ENCODE measurements at regions not wholly inside any gene's neighbourhood (a gene's known extent, or its start where the extent isn't known, plus 50 kb on each side); places are given as distances from the start of the nearest gene placed in this dataset.

DNA sequence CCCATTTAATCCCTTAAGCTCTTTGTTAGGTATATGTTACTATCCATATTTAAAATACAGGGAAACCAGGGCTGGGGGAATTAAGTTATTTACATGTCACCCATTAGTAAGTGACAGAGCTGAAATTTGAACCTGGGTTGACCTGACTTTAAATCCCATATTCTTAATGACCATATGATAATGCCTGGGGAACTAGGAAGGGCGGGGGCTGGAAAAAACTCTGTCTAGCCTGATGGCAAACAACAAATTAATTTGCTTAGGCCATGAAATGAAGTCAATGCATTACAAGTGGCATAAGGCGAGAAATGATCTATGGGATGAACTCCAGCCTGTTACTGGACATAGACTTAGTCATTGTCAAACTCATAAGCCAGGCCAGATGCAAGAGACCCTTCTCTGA lies 325.7 kb upstream of the WWC1 start:
- no peak overlapping the region for H3K4me2 ChIP-seq (ENCODE audit: insufficient read depth, low read length)
- TF ChIP-seq, protein P1, sequence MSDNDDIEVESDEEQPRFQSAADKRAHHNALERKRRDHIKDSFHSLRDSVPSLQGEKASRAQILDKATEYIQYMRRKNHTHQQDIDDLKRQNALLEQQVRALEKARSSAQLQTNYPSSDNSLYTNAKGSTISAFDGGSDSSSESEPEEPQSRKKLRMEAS (IDR thresholded peaks at IDR 0.05; ENCODE audit: insufficient read depth, insufficient read length) = no peak
- TF ChIP-seq POLR2AphosphoS5 (IDR thresholded peaks at IDR 0.05; ENCODE audit: insufficient read depth, low read depth, low read length) (no peak), JUN (IDR thresholded peaks at IDR 0.05; ENCODE audit: borderline replicate concordance, insufficient read depth, insufficient read length, low read depth) (no peak), MYC (IDR thresholded peaks at IDR 0.05; ENCODE audit: low read depth, low read length) (no peak), EZH2 (IDR thresholded peaks at IDR 0.05; ENCODE audit: borderline replicate concordance, low read depth, low read length, severe bottlenecking) (no peak), FOS (IDR thresholded peaks at IDR 0.05; ENCODE audit: borderline replicate concordance, insufficient read depth, low read length) (no peak), GATA2 (IDR thresholded peaks at IDR 0.05; ENCODE audit: insufficient read depth, insufficient read length, low read depth, low read length) (no peak), POLR2A (IDR thresholded peaks at IDR 0.05; ENCODE audit: low read depth, low read length) (no peak)
- TF ChIP-seq, protein P2, sequence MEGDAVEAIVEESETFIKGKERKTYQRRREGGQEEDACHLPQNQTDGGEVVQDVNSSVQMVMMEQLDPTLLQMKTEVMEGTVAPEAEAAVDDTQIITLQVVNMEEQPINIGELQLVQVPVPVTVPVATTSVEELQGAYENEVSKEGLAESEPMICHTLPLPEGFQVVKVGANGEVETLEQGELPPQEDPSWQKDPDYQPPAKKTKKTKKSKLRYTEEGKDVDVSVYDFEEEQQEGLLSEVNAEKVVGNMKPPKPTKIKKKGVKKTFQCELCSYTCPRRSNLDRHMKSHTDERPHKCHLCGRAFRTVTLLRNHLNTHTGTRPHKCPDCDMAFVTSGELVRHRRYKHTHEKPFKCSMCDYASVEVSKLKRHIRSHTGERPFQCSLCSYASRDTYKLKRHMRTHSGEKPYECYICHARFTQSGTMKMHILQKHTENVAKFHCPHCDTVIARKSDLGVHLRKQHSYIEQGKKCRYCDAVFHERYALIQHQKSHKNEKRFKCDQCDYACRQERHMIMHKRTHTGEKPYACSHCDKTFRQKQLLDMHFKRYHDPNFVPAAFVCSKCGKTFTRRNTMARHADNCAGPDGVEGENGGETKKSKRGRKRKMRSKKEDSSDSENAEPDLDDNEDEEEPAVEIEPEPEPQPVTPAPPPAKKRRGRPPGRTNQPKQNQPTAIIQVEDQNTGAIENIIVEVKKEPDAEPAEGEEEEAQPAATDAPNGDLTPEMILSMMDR (IDR thresholded peaks at IDR 0.05; ENCODE audit: extremely low read depth in 1 of 2, insufficient read depth in 1 of 2, low read depth in 1 of 2, low read length in 2 of 2) = no peak
- no peak overlapping the region for H3K4me3 ChIP-seq (replicated peaks in 1 of 3; ENCODE audit: insufficient read depth in 1 of 3, low read depth in 1 of 3, low read length in 3 of 3)
- ChIA-PET POLR2A (no interaction called here), CTCF (no interaction called here)
- intact Hi-C loops (cut with micrococcal nuclease) = no loop called here
- H3K4me1 ChIP-seq (ENCODE audit: control insufficient read depth, extremely low read depth, insufficient read depth, low read length) = no peaks in the 10 kb centered on the region
- H3K27me3 ChIP-seq (ENCODE audit: control insufficient read depth in 2 of 2, insufficient read depth in 2 of 2, low read length in 2 of 2) = no peaks in the 10 kb centered on the region
- FAIRE-seq (no peak), DNase-seq (ENCODE audit: low read depth, low spot score) (no peak)
- H3K9me3 ChIP-seq (replicated peaks; ENCODE audit: control insufficient read depth, insufficient read depth, low read length) = no peaks in the 10 kb centered on the region
- no peaks in the 10 kb centered on the region for H4K20me1 ChIP-seq (replicated peaks; ENCODE audit: control insufficient read depth, extremely low read depth, insufficient read depth, low read length)
- H3K9me1 ChIP-seq (replicated peaks; ENCODE audit: control insufficient read depth, extremely low read depth, insufficient read depth, low read length) = no peaks in the 10 kb centered on the region
- no peaks in the 10 kb centered on the region for H3K36me3 ChIP-seq (ENCODE audit: control insufficient read depth in 2 of 2, extremely low read depth in 1 of 2, insufficient read depth in 2 of 2, low read length in 2 of 2)
- H3K27ac ChIP-seq (ENCODE audit: insufficient read depth, low read depth, low read length) = no peak overlapping the region
- H2AFZ ChIP-seq (ENCODE audit: low read depth, low read length) = no peak overlapping the region
- H3K79me2 ChIP-seq (ENCODE audit: control insufficient read depth, insufficient read depth, low read length) = no peaks in the 10 kb centered on the region
- dilution Hi-C loops (cut with MboI; ENCODE audit: extremely low pct_ligation_motif_present, low sequenced_read_pairs) = no loop called here
- no peak overlapping the region for H3K9ac ChIP-seq (replicated peaks; ENCODE audit: extremely low read depth, insufficient read depth, low read length)
- BruUV-seq (replicated peaks) = no TSS peak

All from endothelial cell of umbilical vein (primary cell).